ENCODE measurements at regions not wholly inside any gene's neighbourhood (a gene's known extent, or its start where the extent isn't known, plus 50 kb on each side); places are given as distances from the start of the nearest gene placed in this dataset.

DNA sequence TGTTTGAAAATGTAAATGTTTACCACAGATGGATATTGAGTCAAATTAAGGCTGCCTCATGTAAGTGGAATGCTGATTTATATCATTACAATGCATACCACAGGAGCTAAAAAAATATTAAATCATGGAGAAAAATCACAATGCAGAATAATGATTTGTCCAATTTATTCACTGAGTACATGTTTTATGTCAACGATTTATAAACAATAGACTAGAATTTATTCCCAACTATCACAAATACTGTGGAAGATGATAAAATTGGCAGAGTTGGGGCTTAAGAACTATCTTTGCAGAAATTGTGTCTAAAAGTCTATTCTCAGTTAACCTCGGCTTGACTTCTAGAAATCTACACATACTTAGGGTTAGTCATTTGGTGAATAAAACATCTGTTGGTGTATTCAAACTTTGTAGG lies 472.1 kb upstream of the MARCKS start:
- Mint-ChIP-seq H3K36me3 (ENCODE audit: low read depth) (no peaks in the 10 kb centered on the region), H3K4me3 (no peak overlapping the region), H3K27ac (no peak overlapping the region), H3K9me3 (no peaks in the 10 kb centered on the region), H3K27me3 (peaks cover 4% of the 10 kb centered on the region), H3K4me1 (ENCODE audit: low read depth) (no peaks in the 10 kb centered on the region)

DNA sequence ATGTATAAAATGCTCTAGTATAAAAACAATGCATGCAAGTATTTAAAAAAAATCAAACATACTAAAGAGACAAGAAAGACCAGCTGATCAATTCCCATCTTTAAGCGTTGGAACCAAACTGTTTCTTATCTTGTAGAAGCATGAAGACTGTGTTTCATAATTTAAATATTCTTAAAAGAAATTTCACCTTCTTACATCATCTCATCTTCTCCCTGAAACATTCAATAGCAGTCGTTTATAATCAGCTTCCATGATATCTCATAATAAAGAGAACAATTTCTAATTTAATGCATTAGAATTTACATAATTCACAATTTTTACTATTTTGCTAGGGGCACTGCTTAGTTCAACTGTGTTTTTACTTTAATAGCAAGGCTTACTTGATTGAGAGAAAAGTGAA lies 468.1 kb upstream of the MARCKS start:
- H3K9me3 Mint-ChIP-seq: no peaks in the 10 kb centered on the region
- no peak overlapping the region for H3K4me3 Mint-ChIP-seq
- H3K36me3 Mint-ChIP-seq (ENCODE audit: low read depth): no peaks in the 10 kb centered on the region
- no peaks in the 10 kb centered on the region for H3K27me3 Mint-ChIP-seq
- H3K4me1 Mint-ChIP-seq (ENCODE audit: low read depth): no peaks in the 10 kb centered on the region
- H3K27ac Mint-ChIP-seq: no peak overlapping the region

GRCh38 chr6:113392551-113393055 lies 464.5 kb upstream of the MARCKS start:
- Mint-ChIP-seq H3K27me3 (no peaks in the 10 kb centered on the region), H3K36me3 (ENCODE audit: low read depth) (no peaks in the 10 kb centered on the region), H3K27ac (no peak overlapping the region)

GRCh38 chr6:113394216-113394615 lies 462.9 kb upstream of the MARCKS start:
- Mint-ChIP-seq H3K4me3 (no peak overlapping the region), H3K27me3 (no peaks in the 10 kb centered on the region), H3K27ac (no peak overlapping the region), H3K9me3 (no peaks in the 10 kb centered on the region), H3K4me1 (ENCODE audit: low read depth) (no peaks in the 10 kb centered on the region), H3K36me3 (ENCODE audit: low read depth) (no peaks in the 10 kb centered on the region)

More at GRCh38 chr6:113392551-113393055, 464.5 kb upstream of the MARCKS start:
- H3K4me3 Mint-ChIP-seq: no peak overlapping the region
- no peaks in the 10 kb centered on the region for H3K4me1 Mint-ChIP-seq (ENCODE audit: low read depth)
- no peaks in the 10 kb centered on the region for H3K9me3 Mint-ChIP-seq

GRCh38 chr6:113394729-113395128 lies 462.4 kb upstream of the MARCKS start:
- Mint-ChIP-seq H3K27ac (no peak overlapping the region), H3K36me3 (ENCODE audit: low read depth) (no peaks in the 10 kb centered on the region)

DNA sequence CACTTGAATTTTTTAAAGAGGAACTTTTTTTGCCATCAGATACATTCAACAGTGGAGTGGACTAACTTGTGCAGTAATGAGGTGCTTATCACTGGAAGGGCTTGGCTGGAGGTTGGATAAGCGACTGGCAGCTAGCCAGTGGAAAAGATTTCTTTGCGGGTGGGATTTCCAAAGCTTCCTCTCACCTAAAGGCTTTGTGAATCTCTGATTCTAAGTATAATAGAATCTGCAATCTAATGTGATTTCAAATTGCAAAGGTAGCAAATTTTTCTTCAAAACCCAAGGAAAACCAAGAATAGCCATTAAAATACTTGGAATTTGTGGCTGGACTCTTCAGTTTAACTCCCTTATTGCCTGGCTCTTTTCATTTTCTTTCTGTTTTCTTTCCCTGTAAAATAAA lies 460.4 kb upstream of the MARCKS start:
- H3K36me3 Mint-ChIP-seq (ENCODE audit: low read depth): no peaks in the 10 kb centered on the region
- no peaks in the 10 kb centered on the region for H3K27me3 Mint-ChIP-seq
- peaks cover 3% of the 10 kb centered on the region for H3K9me3 Mint-ChIP-seq
- no peaks in the 10 kb centered on the region for H3K4me1 Mint-ChIP-seq (ENCODE audit: low read depth)
- no peak overlapping the region for H3K27ac Mint-ChIP-seq
- no peak overlapping the region for H3K4me3 Mint-ChIP-seq

More at GRCh38 chr6:113394729-113395128, 462.4 kb upstream of the MARCKS start:
- Mint-ChIP-seq H3K27me3 (no peaks in the 10 kb centered on the region), H3K4me1 (ENCODE audit: low read depth) (no peaks in the 10 kb centered on the region), H3K4me3 (no peak overlapping the region), H3K9me3 (no peaks in the 10 kb centered on the region)

- H3K4me3 Mint-ChIP-seq: no peak overlapping the region
- peaks cover 3% of the 10 kb centered on the region for H3K9me3 Mint-ChIP-seq
- H3K27me3 Mint-ChIP-seq: no peaks in the 10 kb centered on the region
- no peak overlapping the region for H3K27ac Mint-ChIP-seq
- H3K4me1 Mint-ChIP-seq (ENCODE audit: low read depth): no peaks in the 10 kb centered on the region
- H3K36me3 Mint-ChIP-seq (ENCODE audit: low read depth): no peaks in the 10 kb centered on the region
These were observed 459.9 kb upstream of the MARCKS start for GRCh38 chr6:113397236-113397635.

DNA sequence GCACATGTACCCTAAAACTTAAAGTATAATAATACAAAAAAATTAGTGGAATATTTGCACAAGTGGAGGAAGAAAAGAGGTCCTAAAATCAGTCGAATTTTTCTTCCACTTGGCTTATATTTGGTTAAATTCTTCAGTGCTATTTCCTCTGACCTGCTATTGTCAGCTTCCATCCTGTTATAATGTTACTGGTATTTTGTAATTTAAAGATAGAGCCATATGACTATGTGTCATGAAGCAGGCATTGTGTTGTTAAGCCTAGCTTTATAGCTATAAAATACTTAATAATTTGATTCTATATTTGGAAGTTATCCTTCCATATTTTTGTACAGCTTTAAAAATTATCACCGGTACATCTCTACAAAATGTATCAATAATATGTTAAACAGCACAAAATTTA lies 455.9 kb upstream of the MARCKS start:
- Mint-ChIP-seq H3K4me1 (ENCODE audit: low read depth) (no peaks in the 10 kb centered on the region), H3K27ac (no peak overlapping the region), H3K9me3 (peaks cover 3% of the 10 kb centered on the region), H3K4me3 (no peak overlapping the region), H3K27me3 (no peaks in the 10 kb centered on the region), H3K36me3 (ENCODE audit: low read depth) (no peaks in the 10 kb centered on the region)

GRCh38 chr6:113402544-113402943 lies 454.6 kb upstream of the MARCKS start:
- Mint-ChIP-seq H3K9me3 (peaks cover 3% of the 10 kb centered on the region), H3K36me3 (ENCODE audit: low read depth) (no peaks in the 10 kb centered on the region), H3K4me3 (no peak overlapping the region), H3K27ac (no peak overlapping the region), H3K27me3 (no peaks in the 10 kb centered on the region), H3K4me1 (ENCODE audit: low read depth) (no peaks in the 10 kb centered on the region)

GRCh38 chr6:113403966-113404595 lies 453.1 kb upstream of the MARCKS start:
- H3K4me3 Mint-ChIP-seq: no peak overlapping the region
- no peaks in the 10 kb centered on the region for H3K4me1 Mint-ChIP-seq (ENCODE audit: low read depth)
- no peaks in the 10 kb centered on the region for H3K27me3 Mint-ChIP-seq
- H3K9me3 Mint-ChIP-seq: peaks cover 3% of the 10 kb centered on the region
- no peaks in the 10 kb centered on the region for H3K36me3 Mint-ChIP-seq (ENCODE audit: low read depth)
- H3K27ac Mint-ChIP-seq: no peak overlapping the region

DNA sequence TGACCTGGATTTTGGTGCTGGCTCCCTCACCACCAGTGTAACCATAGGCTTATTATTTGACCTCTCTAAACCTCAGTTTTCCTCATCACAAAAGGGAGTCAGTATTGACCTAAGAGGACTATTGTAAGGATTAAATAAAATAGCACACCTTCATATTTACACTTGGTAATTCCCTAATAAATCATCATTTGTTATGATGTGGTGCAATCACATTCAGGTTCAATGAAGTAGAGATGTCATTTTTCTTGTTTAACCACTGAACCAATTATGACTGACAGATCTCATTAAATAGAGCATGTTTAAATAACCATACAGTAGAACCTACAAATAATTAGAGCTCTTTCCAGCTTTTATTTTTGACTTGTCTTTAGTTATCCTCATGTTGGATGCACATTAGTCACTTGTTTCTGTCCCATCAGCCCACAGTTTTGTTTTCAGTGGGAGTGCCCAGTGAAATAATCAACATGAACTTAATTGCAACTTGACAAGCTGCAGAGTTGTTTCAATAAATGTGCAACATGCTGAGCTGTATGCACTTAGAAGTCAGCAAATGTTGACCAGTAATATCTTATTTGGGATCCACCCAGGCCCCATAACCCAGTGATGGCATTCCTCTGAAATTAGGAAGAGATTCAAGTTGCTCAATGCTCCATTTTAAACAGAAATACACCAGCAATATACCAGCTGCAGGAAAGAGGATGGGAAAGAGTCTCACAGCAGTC lies 451.7 kb upstream of the MARCKS start:
- no peaks in the 10 kb centered on the region for H3K4me1 Mint-ChIP-seq (ENCODE audit: low read depth)
- no peak overlapping the region for H3K27ac Mint-ChIP-seq
- no peaks in the 10 kb centered on the region for H3K27me3 Mint-ChIP-seq
- H3K9me3 Mint-ChIP-seq: no peaks in the 10 kb centered on the region
- H3K4me3 Mint-ChIP-seq: no peak overlapping the region
- H3K36me3 Mint-ChIP-seq (ENCODE audit: low read depth): no peaks in the 10 kb centered on the region

GRCh38 chr6:113406048-113406695 lies 451.0 kb upstream of the MARCKS start:
- no peaks in the 10 kb centered on the region for H3K9me3 Mint-ChIP-seq
- no peaks in the 10 kb centered on the region for H3K36me3 Mint-ChIP-seq (ENCODE audit: low read depth)
- H3K27me3 Mint-ChIP-seq: no peaks in the 10 kb centered on the region
- H3K4me1 Mint-ChIP-seq (ENCODE audit: low read depth): no peaks in the 10 kb centered on the region
- no peak overlapping the region for H3K27ac Mint-ChIP-seq
- H3K4me3 Mint-ChIP-seq: no peak overlapping the region

GRCh38 chr6:113411011-113411410 lies 446.1 kb upstream of the MARCKS start:
- H3K27me3 Mint-ChIP-seq: no peaks in the 10 kb centered on the region
- H3K36me3 Mint-ChIP-seq (ENCODE audit: low read depth): no peaks in the 10 kb centered on the region
- no peak overlapping the region for H3K27ac Mint-ChIP-seq
- H3K4me3 Mint-ChIP-seq: no peak overlapping the region
- H3K4me1 Mint-ChIP-seq (ENCODE audit: low read depth): no peaks in the 10 kb centered on the region
- no peaks in the 10 kb centered on the region for H3K9me3 Mint-ChIP-seq

GRCh38 chr6:113412589-113413357 lies 444.4 kb upstream of the MARCKS start:
- Mint-ChIP-seq H3K27me3 (no peaks in the 10 kb centered on the region), H3K27ac (no peak overlapping the region), H3K4me1 (ENCODE audit: low read depth) (no peaks in the 10 kb centered on the region), H3K9me3 (no peaks in the 10 kb centered on the region), H3K4me3 (no peak overlapping the region), H3K36me3 (ENCODE audit: low read depth) (no peaks in the 10 kb centered on the region)

- H3K27ac Mint-ChIP-seq: no peak overlapping the region
- H3K27me3 Mint-ChIP-seq: no peaks in the 10 kb centered on the region
- no peak overlapping the region for H3K4me3 Mint-ChIP-seq
- H3K9me3 Mint-ChIP-seq: no peaks in the 10 kb centered on the region
- no peaks in the 10 kb centered on the region for H3K36me3 Mint-ChIP-seq (ENCODE audit: low read depth)
- H3K4me1 Mint-ChIP-seq (ENCODE audit: low read depth): no peaks in the 10 kb centered on the region
These were observed 442.6 kb upstream of the MARCKS start for GRCh38 chr6:113414511-113414910.
